ENCODE measurements at regions not wholly inside any gene's neighbourhood (a gene's known extent, or its start where the extent isn't known, plus 50 kb on each side); places are given as distances from the start of the nearest gene placed in this dataset.

DNA sequence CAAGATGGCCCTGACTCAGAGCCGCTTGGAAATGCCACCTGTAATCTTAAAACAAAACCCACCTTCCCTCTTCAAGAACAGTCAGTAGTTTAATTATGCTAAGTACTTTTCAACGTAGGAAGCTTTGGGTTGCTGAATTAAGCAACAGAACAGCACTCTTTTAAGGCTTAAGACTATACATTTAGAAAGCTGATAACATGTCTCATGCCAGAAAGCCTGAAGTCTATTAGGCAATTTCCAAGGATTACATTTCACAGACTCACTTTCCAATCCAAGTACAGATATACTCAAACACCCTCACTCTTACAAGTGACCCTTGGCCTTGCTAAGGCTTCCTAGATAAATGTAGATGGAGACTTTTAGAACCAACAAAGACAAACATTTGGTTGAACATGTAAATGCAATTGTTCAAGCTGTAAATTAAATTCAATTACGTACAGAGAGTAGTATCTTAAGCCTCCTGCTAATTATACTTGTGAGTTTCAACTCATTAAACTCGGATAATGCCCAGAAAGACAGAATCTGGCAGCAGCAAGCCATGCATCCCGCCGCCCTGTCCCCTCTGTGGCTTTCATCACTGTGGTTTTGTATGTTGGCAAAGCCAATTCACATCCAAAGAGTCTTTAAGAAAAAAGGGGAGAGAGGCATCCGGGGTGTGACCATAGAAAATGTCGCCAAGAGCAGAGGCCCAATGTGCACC lies 283.1 kb upstream of the NRP1 start:
- TF ChIP-seq, protein P1, sequence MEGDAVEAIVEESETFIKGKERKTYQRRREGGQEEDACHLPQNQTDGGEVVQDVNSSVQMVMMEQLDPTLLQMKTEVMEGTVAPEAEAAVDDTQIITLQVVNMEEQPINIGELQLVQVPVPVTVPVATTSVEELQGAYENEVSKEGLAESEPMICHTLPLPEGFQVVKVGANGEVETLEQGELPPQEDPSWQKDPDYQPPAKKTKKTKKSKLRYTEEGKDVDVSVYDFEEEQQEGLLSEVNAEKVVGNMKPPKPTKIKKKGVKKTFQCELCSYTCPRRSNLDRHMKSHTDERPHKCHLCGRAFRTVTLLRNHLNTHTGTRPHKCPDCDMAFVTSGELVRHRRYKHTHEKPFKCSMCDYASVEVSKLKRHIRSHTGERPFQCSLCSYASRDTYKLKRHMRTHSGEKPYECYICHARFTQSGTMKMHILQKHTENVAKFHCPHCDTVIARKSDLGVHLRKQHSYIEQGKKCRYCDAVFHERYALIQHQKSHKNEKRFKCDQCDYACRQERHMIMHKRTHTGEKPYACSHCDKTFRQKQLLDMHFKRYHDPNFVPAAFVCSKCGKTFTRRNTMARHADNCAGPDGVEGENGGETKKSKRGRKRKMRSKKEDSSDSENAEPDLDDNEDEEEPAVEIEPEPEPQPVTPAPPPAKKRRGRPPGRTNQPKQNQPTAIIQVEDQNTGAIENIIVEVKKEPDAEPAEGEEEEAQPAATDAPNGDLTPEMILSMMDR (IDR thresholded peaks at IDR 0.05), result no peak
- TF ChIP-seq POLR2A (IDR thresholded peaks at IDR 0.05) (no peak), POLR2AphosphoS5 (IDR thresholded peaks at IDR 0.05) (no peak), EP300 (IDR thresholded peaks at IDR 0.05) (no peak)

Measured in sigmoid colon (tissue), 4 donors.